ENCODE measurements at regions not wholly inside any gene's neighbourhood (a gene's known extent, or its start where the extent isn't known, plus 50 kb on each side); places are given as distances from the start of the nearest gene placed in this dataset.

- DNase-seq (ENCODE audit: low read depth in 1 of 2, low spot score in 1 of 2) = peak in 1 of 2 experiments; percentile 50
- Histone ChIP-seq H3K27me3 (ENCODE audit: insufficient read depth, poor library complexity, severe bottlenecking) (no peaks in the 10 kb centered on the region), H3K4me3 (replicated peaks; ENCODE audit: insufficient read depth, low read length) (no peak overlapping the region), H3K27ac (replicated peaks) (peak overlapping the region; percentile 60)
- TF ChIP-seq SPI1 (IDR thresholded peaks at IDR 0.05; ENCODE audit: borderline replicate concordance, low read depth) (no peak), POLR2AphosphoS5 (IDR thresholded peaks at IDR 0.05; ENCODE audit: low read depth) (no peak), CTCF (IDR thresholded peaks at IDR 0.05; ENCODE audit: insufficient read depth, low read length) (no peak), GABPA (IDR thresholded peaks at IDR 0.05; ENCODE audit: low read depth) (no peak), REST (IDR thresholded peaks at IDR 0.05; ENCODE audit: insufficient replicate concordance, low read depth) (no peak)
Measured at GRCh38 chr11:35050541-35050995, 88.4 kb upstream of the CD44 start.

GRCh38 chr11:35056391-35057093 lies 82.4 kb upstream of the CD44 start:
- TF ChIP-seq CTCF (IDR thresholded peaks at IDR 0.05; ENCODE audit: insufficient read depth, low read length) = no peak
- TF ChIP-seq POLR2AphosphoS5 (IDR thresholded peaks at IDR 0.05; ENCODE audit: low read depth) = no peak
- TF ChIP-seq REST (IDR thresholded peaks at IDR 0.05; ENCODE audit: insufficient replicate concordance, low read depth) = no peak
- TF ChIP-seq GABPA (IDR thresholded peaks at IDR 0.05; ENCODE audit: low read depth) = no peak
- TF ChIP-seq SPI1 (IDR thresholded peaks at IDR 0.05; ENCODE audit: borderline replicate concordance, low read depth) = no peak
- Histone ChIP-seq H3K27ac (replicated peaks) (no peak overlapping the region), H3K27me3 (ENCODE audit: insufficient read depth, poor library complexity, severe bottlenecking) (no peaks in the 10 kb centered on the region), H3K4me3 (replicated peaks; ENCODE audit: insufficient read depth, low read length) (no peak overlapping the region)
- DNase-seq (ENCODE audit: low read depth in 1 of 2, low spot score in 1 of 2) = no peak

GRCh38 chr11:35057926-35058668 lies 80.9 kb upstream of the CD44 start:
- H3K4me3 ChIP-seq (replicated peaks; ENCODE audit: insufficient read depth, low read length) = no peak overlapping the region
- TF ChIP-seq REST (IDR thresholded peaks at IDR 0.05; ENCODE audit: insufficient replicate concordance, low read depth) (no peak), CTCF (IDR thresholded peaks at IDR 0.05; ENCODE audit: insufficient read depth, low read length) (no peak), POLR2AphosphoS5 (IDR thresholded peaks at IDR 0.05; ENCODE audit: low read depth) (no peak), SPI1 (IDR thresholded peaks at IDR 0.05; ENCODE audit: borderline replicate concordance, low read depth) (no peak), GABPA (IDR thresholded peaks at IDR 0.05; ENCODE audit: low read depth) (no peak)
- DNase-seq (ENCODE audit: low read depth in 1 of 2, low spot score in 1 of 2) = no peak

More at GRCh38 chr11:35057926-35058668, 80.9 kb upstream of the CD44 start:
- peak overlapping the region; percentile 61 for H3K27ac ChIP-seq (replicated peaks)
- H3K27me3 ChIP-seq (ENCODE audit: insufficient read depth, poor library complexity, severe bottlenecking) = no peaks in the 10 kb centered on the region
